GM21825 (cell line): ENCODE measurements at regions not wholly inside any gene's neighbourhood (a gene's known extent, or its start where the extent isn't known, plus 50 kb on each side); places are given as distances from the start of the nearest gene placed in this dataset.

Experiments
- ATAC-seq: cut with Tn5 transposase; IDR thresholded peaks from one replicate; pipeline ENCODE4 v1.9.1; 2021; ENCODE audit warnings: mild to moderate bottlenecking, moderate library complexity; ENCODE audit not compliant: unreplicated experiment

DNA sequence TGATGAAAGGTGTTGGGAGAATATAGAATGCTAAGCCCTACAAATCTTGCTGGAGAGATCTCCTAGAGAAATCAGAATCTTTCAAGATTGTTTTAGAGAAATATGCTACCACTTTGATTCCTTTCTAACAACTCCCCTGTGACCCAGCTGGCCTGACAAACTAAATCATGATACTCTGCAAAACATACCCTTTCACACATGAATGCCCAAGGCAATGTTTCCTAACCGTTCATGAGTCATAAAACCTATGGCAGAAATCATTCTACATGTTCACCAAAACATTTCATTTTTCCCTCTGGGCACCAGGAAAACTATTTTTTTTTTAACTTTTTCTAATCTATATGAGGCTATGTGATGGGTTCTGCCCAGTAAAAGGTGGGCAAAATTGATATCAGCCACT, 77.8 kb upstream of the SETBP1 start:
- ATAC-seq = no peak

DNA sequence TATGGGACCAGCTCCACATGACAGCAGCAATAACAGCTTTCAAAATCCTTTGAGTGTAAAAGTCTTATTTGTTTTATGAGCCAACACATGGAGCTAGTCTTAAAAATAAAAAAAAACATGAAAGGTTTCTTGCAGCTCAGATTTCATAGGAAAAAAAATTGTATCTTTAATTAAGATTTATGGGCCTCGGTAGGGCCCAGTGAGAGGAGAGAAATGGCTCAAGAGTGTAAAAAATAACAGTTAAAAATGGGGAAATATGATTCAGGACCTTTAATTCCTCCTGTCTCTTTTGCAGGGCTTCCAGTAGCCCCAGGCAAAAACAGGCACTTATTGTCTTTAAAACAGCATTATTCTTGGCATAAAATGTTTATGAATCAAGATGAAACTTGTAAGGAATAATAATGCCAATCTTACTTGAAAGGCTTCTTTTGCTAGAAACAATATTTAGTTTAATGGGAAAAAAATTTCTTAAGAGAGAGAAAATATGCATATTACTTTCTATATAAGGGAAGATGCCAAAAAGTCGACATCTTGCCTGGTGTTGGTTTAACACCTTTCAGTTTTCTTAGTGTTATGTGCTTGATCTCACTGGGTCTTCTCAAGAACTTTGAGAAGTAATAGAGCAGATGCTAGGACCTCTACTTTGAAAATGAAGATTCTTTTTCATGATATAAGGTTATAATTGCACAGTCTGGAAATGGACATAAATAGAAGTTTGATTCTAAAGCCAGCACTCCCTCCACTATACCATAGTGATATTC, 71.3 kb upstream of the SETBP1 start:
- ATAC-seq = no peak

DNA sequence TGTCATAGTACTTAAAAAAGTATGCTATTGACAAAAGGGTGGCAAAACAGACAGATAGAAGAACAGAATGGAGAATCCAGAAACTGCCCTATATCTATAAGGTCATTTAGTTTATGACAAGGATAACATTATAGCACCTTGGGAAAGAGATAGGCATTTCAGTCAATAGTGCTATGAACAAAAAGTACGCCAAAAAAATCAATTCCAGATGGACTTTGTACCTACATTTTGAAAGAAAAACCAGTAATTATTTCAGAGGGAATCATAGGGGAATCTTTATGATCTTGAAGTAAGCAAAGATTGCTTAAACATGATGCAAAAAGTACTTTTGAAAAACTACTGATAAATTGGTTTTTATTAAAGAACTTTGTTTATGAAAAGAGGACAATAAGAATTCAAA, 59.9 kb upstream of the SETBP1 start:
- ATAC-seq = no peak

DNA sequence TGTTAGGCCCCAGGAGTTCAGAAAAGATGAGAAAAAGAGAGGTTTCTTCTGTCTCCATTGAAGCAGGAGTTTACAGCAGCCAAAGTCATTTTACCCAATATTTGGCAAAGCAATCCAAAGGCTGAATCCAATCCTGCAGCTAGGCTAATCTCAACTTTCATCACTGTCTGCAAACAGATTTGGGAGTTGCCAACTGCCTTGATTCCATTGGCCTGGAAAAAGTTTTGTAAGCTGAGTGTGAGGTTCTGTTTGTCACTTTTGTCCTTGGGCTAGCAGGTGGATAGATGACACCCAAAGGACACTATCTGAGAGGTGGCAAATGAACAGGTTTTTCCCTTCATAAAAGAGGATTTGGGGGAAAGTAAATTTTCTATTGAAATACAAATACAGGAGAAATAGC, 56.6 kb upstream of the SETBP1 start:
- ATAC-seq = no peak

GRCh38 chr18:44625386-44625785, 55.3 kb upstream of the SETBP1 start:
- ATAC-seq = no peak

GRCh38 chr18:44626236-44626635, 54.5 kb upstream of the SETBP1 start:
- ATAC-seq = no peak

GRCh38 chr18:44626807-44627206, 53.9 kb upstream of the SETBP1 start:
- no peak for ATAC-seq

GRCh38 chr18:44627280-44627679, 53.4 kb upstream of the SETBP1 start:
- no peak for ATAC-seq

- ATAC-seq = no peak
Observed at GRCh38 chr18:44629406-44629805, 51.3 kb upstream of the SETBP1 start.

- no peak for ATAC-seq
Observed at GRCh38 chr18:44630118-44630517, 50.6 kb upstream of the SETBP1 start.
